Skin epidermis (tissue), 12 donors: ENCODE measurements at regions not wholly inside any gene's neighbourhood (a gene's known extent, or its start where the extent isn't known, plus 50 kb on each side); places are given as distances from the start of the nearest gene placed in this dataset.

Source experiments
- H3K27ac ChIP-seq, 21 experiments: fragments of 200-600 bp; sonication (generic) in 11 of 21; one replicate each; pipeline ENCODE4 v1.5.0; 2020; ENCODE audit warnings: mild to moderate bottlenecking in 3 of 21, inconsistent platforms in 2 of 21, moderate library complexity in 2 of 21
- H3K4me3 ChIP-seq, 7 experiments: fragments of 200-600 bp; sonication (generic) in 2 of 7; one replicate each; pipeline ENCODE4 v1.5.0; 2020; ENCODE audit warnings: inconsistent platforms in 2 of 7, mild to moderate bottlenecking in 2 of 7, moderate library complexity in 1 of 7

DNA sequence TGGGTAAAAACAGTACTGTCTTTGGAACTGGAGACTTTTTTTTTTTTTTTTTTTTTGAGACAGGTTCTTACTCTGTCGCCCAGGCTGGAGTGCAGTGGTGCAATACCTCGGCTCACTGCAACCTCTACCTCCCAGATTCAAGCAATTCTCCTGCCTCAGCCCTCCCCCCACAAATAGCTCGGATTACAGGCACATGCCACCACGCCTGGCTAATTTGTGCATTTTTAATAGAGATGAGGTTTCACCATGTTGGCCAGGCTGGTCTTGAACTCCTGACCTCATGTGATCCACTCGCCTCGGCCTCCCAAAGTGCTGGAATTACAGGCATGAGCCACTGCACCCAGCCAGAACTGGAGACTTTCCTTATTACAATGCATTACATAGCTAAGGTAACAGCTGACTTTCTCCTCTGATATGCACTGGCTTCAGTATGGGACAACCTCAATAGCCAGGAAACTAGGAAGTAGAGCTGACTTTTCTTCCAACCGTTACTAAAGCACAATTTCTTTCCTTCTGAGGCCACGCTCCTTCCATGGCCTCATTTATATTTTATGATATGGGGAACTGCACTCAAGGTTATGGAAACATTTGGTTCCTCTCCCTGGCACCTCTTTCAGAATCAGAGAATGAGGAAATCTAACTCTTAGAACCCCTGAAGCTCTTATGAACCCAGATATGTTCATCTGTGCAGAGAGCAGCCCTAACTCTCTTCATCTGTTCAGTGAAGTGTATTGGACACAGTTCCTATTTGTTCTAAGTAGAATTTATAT lies 53.5 kb upstream of the FAM9B start:
- Histone ChIP-seq H3K4me3 (no peak overlapping the region), H3K27ac (no peak overlapping the region)

GRCh38 chrX:9088896-9089295 lies 55.0 kb upstream of the FAM9B start:
- H3K27ac ChIP-seq: no peak overlapping the region
- no peak overlapping the region for H3K4me3 ChIP-seq

GRCh38 chrX:9090766-9091165 lies 56.8 kb upstream of the FAM9B start:
- H3K4me3 ChIP-seq: no peak overlapping the region
- H3K27ac ChIP-seq: no peak overlapping the region

DNA sequence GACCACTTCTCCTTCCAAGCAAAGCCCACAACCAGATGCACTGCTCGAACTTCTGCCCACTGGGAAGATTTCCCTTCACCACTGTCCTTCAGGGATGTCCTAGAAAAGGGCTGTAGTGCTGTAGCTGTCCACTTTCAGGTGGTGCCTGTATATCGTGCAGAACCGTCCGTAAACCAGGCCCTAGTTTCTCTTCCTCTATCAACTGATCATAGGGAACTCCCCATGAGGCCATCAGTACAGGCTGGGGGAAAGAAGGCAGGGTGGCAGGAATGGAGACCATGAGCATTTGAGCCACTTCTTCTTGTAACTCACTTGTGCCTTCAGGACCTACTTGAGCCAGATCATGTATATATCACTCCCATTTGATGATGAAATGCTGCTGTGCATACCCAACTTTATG lies 57.3 kb upstream of the FAM9B start:
- no peak overlapping the region for H3K4me3 ChIP-seq

DNA sequence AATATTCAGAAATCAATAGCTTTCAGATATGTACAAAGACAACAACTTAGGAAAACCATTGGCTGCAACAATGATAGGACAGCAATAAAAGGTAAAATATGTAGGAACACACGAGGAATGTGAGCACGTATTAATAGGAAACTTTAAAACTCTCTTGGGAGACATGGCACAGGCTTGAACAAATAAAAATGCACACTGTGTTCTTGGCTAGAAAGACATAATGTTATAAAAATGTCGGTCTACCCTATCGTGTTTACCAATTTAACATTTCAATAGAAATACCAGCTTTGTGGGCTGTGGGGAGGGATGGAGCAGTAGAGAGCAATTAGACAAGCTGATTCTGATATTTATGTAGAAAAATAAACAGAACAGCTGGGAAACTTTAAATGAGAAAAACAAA lies 69.0 kb upstream of the FAM9B start:
- H3K27ac ChIP-seq: no peak overlapping the region

More for the DNA sequence above, 57.3 kb upstream of the FAM9B start:
- no peak overlapping the region for H3K27ac ChIP-seq

GRCh38 chrX:9108054-9108453 lies 74.1 kb upstream of the FAM9B start:
- no peak overlapping the region for H3K27ac ChIP-seq
- H3K4me3 ChIP-seq: no peak overlapping the region

More for the DNA sequence above, 69.0 kb upstream of the FAM9B start:
- H3K4me3 ChIP-seq: no peak overlapping the region

- no peak overlapping the region for H3K4me3 ChIP-seq
- H3K27ac ChIP-seq: no peak overlapping the region
Observed at GRCh38 chrX:9110808-9111207, 76.9 kb upstream of the FAM9B start.

DNA sequence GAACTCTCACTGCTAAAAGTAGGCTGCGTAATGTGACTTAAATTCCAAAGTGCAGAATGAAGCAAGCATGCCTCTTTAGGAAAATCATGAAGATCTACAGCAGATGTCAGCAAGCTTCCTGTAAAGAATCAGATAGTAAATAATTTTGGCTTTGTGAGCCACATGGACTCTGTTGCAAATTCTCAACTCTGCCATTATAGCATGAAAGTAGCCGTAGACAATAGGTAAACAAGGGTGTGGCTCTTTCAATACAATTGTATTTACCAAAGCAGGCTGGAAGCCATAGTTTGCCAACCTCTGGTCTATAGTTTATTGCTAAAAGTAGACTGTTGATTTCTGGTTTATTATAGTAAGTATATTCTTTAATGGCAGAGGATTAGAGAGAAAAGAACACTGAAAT lies 80.3 kb upstream of the FAM9B start:
- Histone ChIP-seq H3K27ac (no peak overlapping the region), H3K4me3 (no peak overlapping the region)

DNA sequence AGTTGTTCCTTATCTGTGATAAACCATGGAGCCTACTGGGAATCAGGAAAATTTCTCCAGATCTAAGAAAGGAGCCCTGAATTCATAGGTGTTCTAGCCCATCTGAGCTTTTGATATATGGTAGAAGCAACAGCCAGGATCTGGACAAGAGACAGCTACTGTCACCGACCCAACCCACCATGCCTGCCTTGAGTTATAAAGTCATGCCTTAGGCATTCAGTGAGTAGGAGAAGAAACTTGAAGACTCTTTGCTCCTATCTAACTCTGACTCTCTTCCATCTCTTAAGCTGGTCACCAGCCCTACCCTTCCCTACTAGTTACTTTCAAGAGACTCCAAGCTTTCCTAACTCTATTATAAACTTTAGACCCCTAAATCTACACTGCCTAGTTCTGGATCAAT lies 83.9 kb upstream of the FAM9B start:
- no peak overlapping the region for H3K27ac ChIP-seq
- no peak overlapping the region for H3K4me3 ChIP-seq

DNA sequence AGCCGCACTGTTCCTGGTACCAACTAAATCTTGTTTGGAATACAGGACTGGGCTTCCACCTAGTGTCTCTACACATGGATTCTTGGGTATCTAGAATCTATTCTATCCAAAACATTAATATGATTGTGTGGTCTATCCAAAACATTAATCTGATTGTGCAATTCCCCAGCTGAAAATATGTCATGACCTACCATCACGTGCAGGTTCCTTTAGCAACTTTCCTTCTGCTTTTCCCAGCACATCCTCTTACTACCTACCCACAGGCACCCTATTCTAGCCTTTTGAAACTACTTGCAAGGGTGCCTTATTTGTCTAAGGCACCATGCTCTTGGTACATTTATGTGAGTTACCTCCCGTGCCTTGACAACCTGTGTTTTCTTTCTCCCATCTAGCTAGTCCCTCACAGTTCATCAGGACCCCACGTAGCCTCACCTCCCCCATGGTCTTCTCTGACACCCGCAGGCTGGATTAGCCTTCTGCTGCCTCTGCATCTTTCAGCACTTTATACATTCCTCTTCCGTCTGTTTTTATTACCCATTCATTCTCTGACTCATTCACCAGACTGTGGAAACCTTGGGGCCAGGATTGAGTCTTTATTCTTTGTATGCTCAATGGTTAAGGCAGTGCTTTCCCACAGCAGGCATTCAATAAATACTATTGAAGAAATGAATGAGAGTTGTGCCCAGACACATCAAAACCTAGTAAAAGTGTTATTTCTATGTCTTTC lies 88.8 kb upstream of the FAM9B start:
- Histone ChIP-seq H3K27ac (no peak overlapping the region), H3K4me3 (no peak overlapping the region)

- Histone ChIP-seq H3K27ac (no peak overlapping the region), H3K4me3 (no peak overlapping the region)
Observed at GRCh38 chrX:9127986-9128385, 94.1 kb upstream of the FAM9B start.

DNA sequence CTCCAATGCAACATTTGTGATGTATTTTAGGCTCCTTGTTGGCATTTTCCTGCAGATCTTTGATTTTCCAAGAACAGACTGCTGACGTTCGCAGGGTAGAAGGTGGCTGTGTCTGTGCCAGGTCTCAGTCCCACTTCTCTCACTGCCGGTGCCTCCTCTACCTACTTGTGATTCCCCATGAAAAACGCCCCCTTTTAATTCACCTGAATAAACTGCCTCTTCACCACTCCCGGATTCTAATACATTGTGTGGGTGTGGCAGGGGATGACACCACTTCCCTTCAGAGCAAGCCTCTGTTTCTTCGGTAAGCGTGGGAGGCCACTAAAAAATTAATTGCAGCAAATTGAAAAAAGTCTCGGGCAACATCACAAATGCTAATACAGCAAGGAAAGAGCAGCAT lies 96.1 kb upstream of the FAM9B start:
- H3K4me3 ChIP-seq: no peak overlapping the region
- no peak overlapping the region for H3K27ac ChIP-seq

DNA sequence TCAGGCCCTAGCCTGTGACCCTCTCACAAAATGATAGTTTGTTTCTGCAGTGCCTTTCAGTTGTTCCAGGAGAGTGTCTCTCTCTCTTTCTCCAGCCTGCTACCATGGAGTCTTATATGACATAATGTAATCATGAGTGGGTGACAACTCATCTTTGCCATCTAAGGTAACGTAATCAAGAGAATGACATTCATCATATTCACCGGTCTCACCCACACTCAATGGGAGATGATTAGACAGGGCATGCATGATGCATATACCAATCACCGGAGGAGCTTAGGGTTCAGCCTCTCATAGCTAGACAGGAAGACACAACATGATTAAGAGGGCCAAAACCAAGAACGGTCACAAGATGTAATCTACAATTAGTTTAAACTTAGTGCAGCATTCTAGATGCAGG lies 97.1 kb upstream of the FAM9B start:
- H3K27ac ChIP-seq: no peak overlapping the region

DNA sequence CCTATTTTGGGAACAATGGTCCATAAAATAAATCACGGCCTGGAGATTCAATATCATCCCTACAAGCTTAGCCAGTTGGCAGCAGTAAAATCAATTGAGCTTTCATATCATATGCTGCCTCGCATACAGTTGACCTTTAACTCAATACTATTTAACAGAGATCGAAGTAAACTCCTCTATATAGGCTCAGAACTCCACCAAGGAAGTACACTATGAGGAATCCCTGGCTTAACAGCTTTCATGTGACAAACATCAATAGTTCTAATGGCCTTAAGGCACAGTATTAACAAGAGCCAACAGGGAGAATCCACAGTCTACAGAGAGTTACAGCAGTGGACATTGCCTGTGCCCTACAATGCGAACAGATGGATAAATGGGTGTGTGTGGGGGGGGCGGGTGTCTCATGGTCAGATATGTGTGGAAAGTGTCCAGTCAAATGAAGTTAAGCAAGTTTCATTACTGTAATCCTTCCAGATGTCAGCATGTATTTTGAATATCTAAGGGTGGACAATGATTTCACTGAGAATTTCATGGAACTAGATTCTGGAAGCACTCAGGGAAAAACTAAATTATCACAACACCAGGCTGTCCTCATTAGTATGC lies 98.2 kb upstream of the FAM9B start:
- no peak overlapping the region for H3K4me3 ChIP-seq
- H3K27ac ChIP-seq: no peak overlapping the region

More for the DNA sequence above, 97.1 kb upstream of the FAM9B start:
- H3K4me3 ChIP-seq: no peak overlapping the region

- H3K27ac ChIP-seq: no peak overlapping the region
- H3K4me3 ChIP-seq: no peak overlapping the region
Observed at GRCh38 chrX:9133426-9133825, 99.5 kb upstream of the FAM9B start.

DNA sequence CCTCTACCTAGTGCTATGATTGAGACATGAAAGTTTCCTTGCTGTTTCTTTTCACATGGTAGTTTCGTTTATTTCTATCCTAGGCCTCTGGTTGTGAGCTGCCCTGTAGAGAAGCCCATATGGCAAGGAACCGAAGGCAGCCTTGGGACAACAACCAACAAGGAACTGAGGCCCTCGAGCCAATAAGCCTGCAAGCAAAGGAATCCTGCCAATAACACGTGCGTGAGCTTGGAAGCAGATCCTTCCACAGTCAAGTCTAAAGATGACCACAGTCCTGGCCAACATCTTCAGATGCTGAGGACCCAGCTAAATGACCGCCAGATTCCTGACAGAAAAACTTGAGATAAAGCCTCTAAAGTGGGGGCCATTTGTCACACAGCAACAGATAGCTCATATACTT lies 100.4 kb upstream of the FAM9B start:
- Histone ChIP-seq H3K27ac (no peak overlapping the region), H3K4me3 (no peak overlapping the region)

DNA sequence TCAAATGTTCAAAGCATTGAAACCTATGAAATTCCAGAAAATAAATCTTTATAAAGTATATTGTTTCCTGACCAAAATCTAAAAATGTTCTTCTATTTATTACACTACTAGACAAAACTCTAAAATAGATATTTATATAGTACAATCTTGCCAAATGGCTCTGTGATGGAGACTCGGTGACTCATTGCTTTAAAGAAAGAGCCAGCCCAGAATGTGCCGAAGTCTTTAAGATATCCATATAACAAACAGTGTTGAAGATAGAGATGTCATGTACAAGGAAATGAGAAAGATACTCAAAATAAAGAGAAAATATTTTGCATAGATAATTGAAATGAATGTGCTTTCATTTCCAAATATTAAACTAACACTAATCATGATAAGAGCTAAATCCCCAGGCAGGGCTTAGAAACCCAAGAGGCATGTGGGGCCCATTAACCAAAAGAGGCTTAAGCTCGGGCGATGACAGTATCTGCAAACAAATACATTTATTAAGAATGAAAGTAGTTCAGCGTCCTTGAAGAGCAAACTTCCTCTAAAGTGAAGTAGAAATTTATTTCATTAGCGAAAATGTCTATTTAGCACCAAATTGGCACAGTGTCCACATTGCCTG lies 102.1 kb upstream of the FAM9B start:
- H3K27ac ChIP-seq: no peak overlapping the region
- H3K4me3 ChIP-seq: no peak overlapping the region

- H3K27ac ChIP-seq: no peak overlapping the region
- H3K4me3 ChIP-seq: no peak overlapping the region
Observed at GRCh38 chrX:9137152-9137551, 103.2 kb upstream of the FAM9B start.

DNA sequence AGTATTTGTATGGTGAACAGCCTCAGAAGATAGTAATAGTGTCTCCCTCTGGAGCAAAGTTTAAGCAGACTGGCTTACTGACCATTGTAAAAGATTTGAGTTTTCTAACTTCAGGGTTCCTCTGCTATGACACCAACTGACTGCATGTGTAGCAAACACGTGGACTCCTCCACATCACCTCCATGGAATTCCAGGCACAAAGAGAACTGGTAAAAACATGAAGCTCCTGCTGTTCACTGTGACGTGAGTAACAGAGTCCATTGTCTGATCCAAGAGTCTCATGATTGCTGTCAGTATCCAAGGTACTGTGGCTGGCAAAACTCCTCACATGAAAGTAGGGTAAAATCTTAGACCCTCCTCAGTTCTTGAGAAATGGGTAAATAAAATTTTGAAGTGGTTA lies 107.6 kb upstream of the FAM9B start:
- Histone ChIP-seq H3K27ac (no peak overlapping the region), H3K4me3 (no peak overlapping the region)

- no peak overlapping the region for H3K4me3 ChIP-seq
Observed at GRCh38 chrX:9144701-9145241, 110.8 kb upstream of the FAM9B start.

More at GRCh38 chrX:9144701-9145241, 110.8 kb upstream of the FAM9B start:
- H3K27ac ChIP-seq: no peak overlapping the region
